PC-9 (cell line): ENCODE measurements at regions not wholly inside any gene's neighbourhood (a gene's known extent, or its start where the extent isn't known, plus 50 kb on each side); places are given as distances from the start of the nearest gene placed in this dataset.

Source experiments
- BruUV-seq: library from RNA; stranded (reverse); fragments of 400-500 nt; replicated peaks from 2 replicates; lab custom pipeline; 2021; lab: Mats Ljungman, UMichigan
- CTCF ChIA-PET: fragments of 300-600 bp; sonication (Branson Sonifier 250); formaldehyde crosslinking; loops from one replicate; lab custom pipeline; 2022; ENCODE audit warnings: antibody characterized with exemption; lab: Charles Lee
- POLR2A ChIA-PET: fragments of 300-600 bp; sonication (Branson Sonifier 250); formaldehyde crosslinking; loops from one replicate; lab custom pipeline; 2022; ENCODE audit warnings: antibody characterized with exemption; ENCODE audit not compliant: unreplicated experiment; lab: Charles Lee
- DNase-seq, 2 experiments: peaks; one replicate each; pipeline versions ENCODE4 v3.0.0 to v3.0.0-alpha.2; 2015 to 2022; ENCODE audit warnings: mixed read lengths in 1 of 2
- H2AFZ ChIP-seq: fragments of 200-600 bp; sonication (generic); 2 replicates; pipeline ENCODE4 v1.8.1; 2017; ENCODE audit warnings: antibody characterized with exemption
- H3F3A ChIP-seq: fragments of 200-600 bp; sonication (generic); 2 replicates; pipeline ENCODE4 v1.8.1; 2017; ENCODE audit warnings: antibody characterized with exemption, mild to moderate bottlenecking, low read depth; ENCODE audit not compliant: insufficient read depth
- H3K27ac ChIP-seq: fragments of 200-600 bp; sonication (generic); 2 replicates; pipeline ENCODE4 v1.6.1; 2016; ENCODE audit warnings: mixed run types
- H3K27me3 ChIP-seq: fragments of 200-600 bp; sonication (generic); 2 replicates; pipeline ENCODE4 v1.6.1; 2016; ENCODE audit warnings: low read depth, mixed run types; ENCODE audit not compliant: insufficient read depth
- H3K36me3 ChIP-seq: fragments of 200-600 bp; sonication (generic); 2 replicates; pipeline ENCODE4 v1.6.1; 2016; ENCODE audit warnings: low read depth, mixed run types
- H3K4me1 ChIP-seq: fragments of 200-600 bp; sonication (generic); replicated peaks from 2 replicates; pipeline ENCODE4 v1.6.1; 2016; ENCODE audit warnings: mixed run types; ENCODE audit not compliant: insufficient read depth
- H3K4me2 ChIP-seq: fragments of 200-600 bp; sonication (generic); 2 replicates; pipeline ENCODE4 v1.6.1; 2017; ENCODE audit warnings: mixed run types
- H3K4me3 ChIP-seq: fragments of 200-600 bp; sonication (generic); 2 replicates; pipeline ENCODE4 v1.6.1; 2016; ENCODE audit warnings: mixed run types
- H3K79me2 ChIP-seq: fragments of 200-600 bp; sonication (generic); 2 replicates; pipeline ENCODE4 v1.6.1; 2017; ENCODE audit warnings: low read depth, mixed run types
- H3K9me2 ChIP-seq: fragments of 200-600 bp; sonication (generic); 2 replicates; pipeline ENCODE4 v1.8.1; 2017; ENCODE audit warnings: mild to moderate bottlenecking; ENCODE audit not compliant: insufficient read depth
- H3K9me3 ChIP-seq: fragments of 200-600 bp; sonication (generic); 2 replicates; pipeline ENCODE4 v1.8.1; 2016; ENCODE audit warnings: low read depth; ENCODE audit not compliant: insufficient read depth
- H4K20me1 ChIP-seq: fragments of 200-600 bp; sonication (generic); 2 replicates; pipeline ENCODE4 v1.8.1; 2017; ENCODE audit not compliant: insufficient read depth
- CTCF ChIP-seq: fragments of 200-600 bp; sonication (generic); conservative IDR thresholded peaks from 2 replicates; pipeline ENCODE4 v1.6.1; 2017; ENCODE audit warnings: mixed run types, antibody characterized with exemption, mild to moderate bottlenecking, moderate library complexity
- EZH2 ChIP-seq: fragments of 200-600 bp; sonication (generic); IDR thresholded peaks from 2 replicates; pipeline ENCODE4 v1.8.0; 2017; ENCODE audit warnings: antibody characterized with exemption, low read depth
- intact Hi-C: fragments of 100-400 bp; cut with micrococcal nuclease; formaldehyde crosslinking; loops from one replicate; pipeline ENCODE4 v1.10.0; 2022; ENCODE audit not compliant: unreplicated experiment

- no TSS peak for BruUV-seq
- Histone ChIP-seq H3K4me2 (no peak overlapping the region), H3K79me2 (no peaks in the 10 kb centered on the region), H3F3A (no peaks in the 10 kb centered on the region), H3K9me3 (peaks cover 3% of the 10 kb centered on the region; the same call in 1 of the 2 replicates), H3K36me3 (no peaks in the 10 kb centered on the region), H3K4me1 (no peaks in the 10 kb centered on the region), H3K9me2 (peaks cover 4% of the 10 kb centered on the region; the same call in 1 of the 2 replicates), H2AFZ (no peak overlapping the region), H4K20me1 (no peaks in the 10 kb centered on the region), H3K27ac (no peak overlapping the region), H3K27me3 (no peaks in the 10 kb centered on the region), H3K4me3 (no peak overlapping the region)
- intact Hi-C loops = no loop called here
- ChIA-PET CTCF (no interaction called here), POLR2A (no interaction called here)
- TF ChIP-seq EZH2 = no peak
- TF ChIP-seq CTCF = no peak
- DNase-seq = no peak
Measured at GRCh38 chr7:24102988-24103387, 181.0 kb upstream of the NPY start.

- Histone ChIP-seq H3K4me3 (no peak overlapping the region), H3K36me3 (no peaks in the 10 kb centered on the region), H2AFZ (no peak overlapping the region), H3K4me2 (no peak overlapping the region), H3K27ac (no peak overlapping the region), H3K4me1 (no peaks in the 10 kb centered on the region), H3F3A (no peaks in the 10 kb centered on the region), H3K79me2 (no peaks in the 10 kb centered on the region), H3K27me3 (no peaks in the 10 kb centered on the region), H3K9me2 (no peaks in the 10 kb centered on the region), H3K9me3 (no peaks in the 10 kb centered on the region), H4K20me1 (no peaks in the 10 kb centered on the region)
- ChIA-PET POLR2A (no interaction called here), CTCF (no interaction called here)
- no peak for DNase-seq
- intact Hi-C loops = no loop called here
- no TSS peak for BruUV-seq
- TF ChIP-seq CTCF (no peak), EZH2 (no peak)
Measured at GRCh38 chr7:24108906-24109376, 175.0 kb upstream of the NPY start.

GRCh38 chr7:24110056-24110455 is 173.9 kb upstream of the NPY start:
- no TSS peak for BruUV-seq
- H3K79me2 ChIP-seq = no peaks in the 10 kb centered on the region
- intact Hi-C loops = no loop called here
- DNase-seq = no peak
- H4K20me1 ChIP-seq = no peaks in the 10 kb centered on the region
- 0 out of 2 replicates have a peak, but pooled peaks cover 4% of the 10 kb centered on the region for H3K9me2 ChIP-seq
- H3F3A ChIP-seq = no peaks in the 10 kb centered on the region
- ChIA-PET POLR2A (interaction anchor here (0.6 kb wide), 1 partner anchor 123 kb away, joined by 3 read pairs; no protein-coding TSS in a partner anchor), CTCF (no interaction called here)
- H2AFZ ChIP-seq = no peak overlapping the region
- no peaks in the 10 kb centered on the region for H3K27me3 ChIP-seq
- TF ChIP-seq CTCF = no peak
- no peak for TF ChIP-seq EZH2
- H3K4me2 ChIP-seq = no peak overlapping the region
- no peak overlapping the region for H3K27ac ChIP-seq
- no peaks in the 10 kb centered on the region for H3K36me3 ChIP-seq
- H3K4me1 ChIP-seq = no peaks in the 10 kb centered on the region
- H3K9me3 ChIP-seq = no peaks in the 10 kb centered on the region
- H3K4me3 ChIP-seq = no peak overlapping the region
